ENCODE measurements at regions not wholly inside any gene's neighbourhood (a gene's known extent, or its start where the extent isn't known, plus 50 kb on each side); places are given as distances from the start of the nearest gene placed in this dataset.

DNA sequence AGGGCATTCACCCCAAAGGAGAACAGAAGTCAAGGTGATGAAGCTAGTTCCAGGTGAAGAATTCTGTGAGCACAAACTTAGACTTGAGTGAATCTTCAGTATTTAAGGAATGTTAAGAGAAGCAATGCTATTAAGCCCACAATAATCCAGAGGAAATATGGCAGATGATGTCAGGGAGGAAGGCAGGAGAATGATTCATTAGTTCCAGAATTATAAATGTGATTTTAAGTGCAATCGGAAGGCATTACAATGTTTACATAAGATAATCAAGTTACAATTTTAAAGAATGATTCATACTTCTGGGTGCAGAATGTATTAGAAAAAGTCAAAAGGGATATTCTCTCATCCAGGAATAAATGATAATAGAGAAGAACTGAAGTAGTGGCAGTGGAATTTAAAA, 545.2 kb upstream of the BRINP3 start:
- H3K36me3 ChIP-seq (ENCODE audit: control insufficient read depth, insufficient read depth, low read length): no peaks in the 10 kb centered on the region
- ATAC-seq (no peak), DNase-seq (no peak)
- H3K27me3 Mint-ChIP-seq (ENCODE audit: low read depth in 2 of 2): no peaks in the 10 kb centered on the region
- TF ChIP-seq, protein P1, sequence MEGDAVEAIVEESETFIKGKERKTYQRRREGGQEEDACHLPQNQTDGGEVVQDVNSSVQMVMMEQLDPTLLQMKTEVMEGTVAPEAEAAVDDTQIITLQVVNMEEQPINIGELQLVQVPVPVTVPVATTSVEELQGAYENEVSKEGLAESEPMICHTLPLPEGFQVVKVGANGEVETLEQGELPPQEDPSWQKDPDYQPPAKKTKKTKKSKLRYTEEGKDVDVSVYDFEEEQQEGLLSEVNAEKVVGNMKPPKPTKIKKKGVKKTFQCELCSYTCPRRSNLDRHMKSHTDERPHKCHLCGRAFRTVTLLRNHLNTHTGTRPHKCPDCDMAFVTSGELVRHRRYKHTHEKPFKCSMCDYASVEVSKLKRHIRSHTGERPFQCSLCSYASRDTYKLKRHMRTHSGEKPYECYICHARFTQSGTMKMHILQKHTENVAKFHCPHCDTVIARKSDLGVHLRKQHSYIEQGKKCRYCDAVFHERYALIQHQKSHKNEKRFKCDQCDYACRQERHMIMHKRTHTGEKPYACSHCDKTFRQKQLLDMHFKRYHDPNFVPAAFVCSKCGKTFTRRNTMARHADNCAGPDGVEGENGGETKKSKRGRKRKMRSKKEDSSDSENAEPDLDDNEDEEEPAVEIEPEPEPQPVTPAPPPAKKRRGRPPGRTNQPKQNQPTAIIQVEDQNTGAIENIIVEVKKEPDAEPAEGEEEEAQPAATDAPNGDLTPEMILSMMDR (IDR thresholded peaks at IDR 0.05): no peak
- H3K27me3 ChIP-seq (ENCODE audit: control insufficient read depth, insufficient read depth, low read length): no peaks in the 10 kb centered on the region
- H3K27ac ChIP-seq (ENCODE audit: low read length): no peak overlapping the region
- H3K4me3 ChIP-seq (ENCODE audit: low read length): no peak overlapping the region
- H3K4me3 Mint-ChIP-seq: no peak overlapping the region
- H3K36me3 Mint-ChIP-seq: peaks cover 5% of the 10 kb centered on the region
- H3K4me1 ChIP-seq (ENCODE audit: control insufficient read depth, insufficient read depth, low read length): no peaks in the 10 kb centered on the region
- no peak overlapping the region for H3K27ac Mint-ChIP-seq
- H3K9me3 ChIP-seq (ENCODE audit: control insufficient read depth, insufficient read depth, low read length): peaks cover 18% of the 10 kb centered on the region
- intact Hi-C loops (cut with micrococcal nuclease): no loop called here
- WGBS (ENCODE audit: insufficient coverage): no CpG with 5 or more reads among the region's 1 CpG
- peaks cover 12 to 18% of the 10 kb centered on the region in 2 donors for H3K9me3 Mint-ChIP-seq
- H3K4me1 Mint-ChIP-seq: no peaks in the 10 kb centered on the region

DNA sequence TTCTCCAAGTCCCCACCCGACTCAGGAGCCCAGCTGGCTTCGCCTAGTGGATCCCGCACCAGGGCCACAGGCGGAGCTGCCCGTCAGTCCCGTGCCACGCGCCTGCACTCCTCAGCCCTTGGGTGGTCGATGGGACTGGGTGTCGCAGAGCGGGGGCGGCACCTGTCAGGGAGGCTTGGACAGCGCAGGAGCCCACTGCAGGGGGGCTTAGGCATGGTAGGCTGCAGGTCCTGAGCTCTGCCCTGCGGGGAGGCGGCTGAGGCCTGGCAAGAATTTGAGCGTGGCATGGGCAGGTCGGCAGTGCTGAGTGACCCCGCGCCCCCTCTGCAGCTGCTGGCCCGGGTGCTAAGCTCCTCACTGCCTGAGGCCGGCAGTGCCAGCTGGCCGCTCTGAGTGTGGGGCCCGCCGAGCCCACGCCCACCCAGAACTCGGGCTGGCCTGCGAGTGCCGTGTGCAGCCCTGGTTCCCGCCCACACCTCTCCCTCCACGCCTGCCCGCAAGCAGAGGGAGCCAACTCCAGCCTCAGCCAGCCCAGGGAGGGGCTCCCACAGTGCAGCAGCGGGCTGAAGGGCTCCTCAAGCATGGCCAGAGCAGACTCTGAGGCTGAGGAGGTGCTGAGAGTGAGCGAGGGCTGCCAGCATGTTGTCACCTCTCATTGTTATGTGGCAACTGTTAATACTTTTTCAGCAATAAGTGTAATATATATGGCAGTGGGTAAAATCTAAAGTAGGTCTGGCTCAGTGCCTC, 548.4 kb upstream of the BRINP3 start:
- Histone ChIP-seq H3K27ac (ENCODE audit: low read length) (no peak overlapping the region), H3K36me3 (ENCODE audit: control insufficient read depth, insufficient read depth, low read length) (no peaks in the 10 kb centered on the region), H3K4me3 (ENCODE audit: low read length) (no peak overlapping the region), H3K27me3 (ENCODE audit: control insufficient read depth, insufficient read depth, low read length) (no peaks in the 10 kb centered on the region), H3K9me3 (ENCODE audit: control insufficient read depth, insufficient read depth, low read length) (peaks cover 18% of the 10 kb centered on the region), H3K4me1 (ENCODE audit: control insufficient read depth, insufficient read depth, low read length) (no peaks in the 10 kb centered on the region)
- DNase-seq: no peak
- H3K27me3 Mint-ChIP-seq (ENCODE audit: low read depth in 2 of 2): no peaks in the 10 kb centered on the region
- ATAC-seq: no peak
- H3K27ac Mint-ChIP-seq: no peak overlapping the region
- TF ChIP-seq, protein P1 (IDR thresholded peaks at IDR 0.05): no peak
- H3K4me3 Mint-ChIP-seq: no peak overlapping the region
- intact Hi-C loops (cut with micrococcal nuclease): no loop called here
- 91% methylated on average over 33 of the region's 33 CpGs for WGBS (ENCODE audit: insufficient coverage)
- H3K9me3 Mint-ChIP-seq: peaks cover 24 to 38% of the 10 kb centered on the region in 2 donors
- no peaks in the 10 kb centered on the region for H3K4me1 Mint-ChIP-seq
- H3K36me3 Mint-ChIP-seq: peaks cover 27% of the 10 kb centered on the region

DNA sequence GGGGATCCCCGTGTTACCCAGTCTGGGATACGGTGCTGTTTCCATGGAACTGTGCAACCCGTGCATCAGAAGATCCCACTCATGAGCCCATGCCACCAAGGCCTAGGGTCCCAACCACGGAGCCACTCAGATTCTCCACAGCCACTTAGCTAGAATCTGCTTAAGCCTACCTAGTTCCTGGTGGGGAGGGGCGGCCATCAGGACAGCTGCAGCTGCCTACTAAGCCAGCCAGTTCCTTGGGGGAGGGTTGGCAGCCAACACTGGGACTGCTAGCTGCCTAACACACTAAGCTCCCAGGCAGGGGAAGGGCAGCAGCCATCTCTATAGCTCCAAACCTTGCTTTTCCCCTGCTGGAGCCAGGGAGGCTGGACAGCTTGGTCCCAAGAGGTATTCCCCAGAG, 549.2 kb upstream of the BRINP3 start:
- no peak for ATAC-seq
- Histone ChIP-seq H3K4me3 (ENCODE audit: low read length) (no peak overlapping the region), H3K27ac (ENCODE audit: low read length) (no peak overlapping the region), H3K9me3 (ENCODE audit: control insufficient read depth, insufficient read depth, low read length) (peaks cover 18% of the 10 kb centered on the region), H3K4me1 (ENCODE audit: control insufficient read depth, insufficient read depth, low read length) (no peaks in the 10 kb centered on the region), H3K36me3 (ENCODE audit: control insufficient read depth, insufficient read depth, low read length) (no peaks in the 10 kb centered on the region), H3K27me3 (ENCODE audit: control insufficient read depth, insufficient read depth, low read length) (no peaks in the 10 kb centered on the region)
- Mint-ChIP-seq H3K27me3 (ENCODE audit: low read depth in 2 of 2) (no peaks in the 10 kb centered on the region), H3K27ac (no peak overlapping the region), H3K9me3 (peaks cover 21 to 40% of the 10 kb centered on the region in 2 donors), H3K4me3 (no peak overlapping the region), H3K36me3 (peaks cover 27% of the 10 kb centered on the region), H3K4me1 (no peaks in the 10 kb centered on the region)
- intact Hi-C loops (cut with micrococcal nuclease): no loop called here
- TF ChIP-seq, protein P1 (IDR thresholded peaks at IDR 0.05): no peak
- 79% methylated on average over 5 of the region's 5 CpGs for WGBS (ENCODE audit: insufficient coverage)
- DNase-seq: no peak

DNA sequence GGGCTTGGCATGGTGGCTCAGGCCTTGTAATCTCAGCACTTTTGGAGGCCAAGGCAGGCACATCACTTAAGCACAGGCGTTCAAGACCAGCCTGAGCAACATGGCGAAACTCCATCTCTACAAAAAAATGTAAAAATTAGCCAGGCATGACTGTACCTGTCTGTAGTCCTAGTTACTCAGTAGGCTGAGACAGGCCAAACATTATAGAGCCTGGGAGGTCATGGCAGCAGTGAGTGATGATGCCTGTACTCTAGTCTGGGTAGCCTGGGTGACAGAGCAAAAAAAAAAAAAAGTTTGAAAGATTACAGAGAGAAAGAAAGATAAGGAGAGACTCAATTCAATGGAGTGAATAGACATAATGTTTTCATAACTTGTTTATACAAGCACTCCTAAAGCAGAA, 556.5 kb upstream of the BRINP3 start:
- Mint-ChIP-seq H3K4me1 (no peaks in the 10 kb centered on the region), H3K4me3 (no peak overlapping the region), H3K27me3 (ENCODE audit: low read depth in 2 of 2) (no peaks in the 10 kb centered on the region), H3K9me3 (peaks cover 12 to 29% of the 10 kb centered on the region in 2 donors), H3K36me3 (peaks cover 10% of the 10 kb centered on the region), H3K27ac (no peak overlapping the region)
- ATAC-seq (no peak), DNase-seq (no peak)
- H3K4me3 ChIP-seq (ENCODE audit: low read length): no peak overlapping the region
- H3K27ac ChIP-seq (ENCODE audit: low read length): no peak overlapping the region
- H3K27me3 ChIP-seq (ENCODE audit: control insufficient read depth, insufficient read depth, low read length): no peaks in the 10 kb centered on the region
- no peaks in the 10 kb centered on the region for H3K9me3 ChIP-seq (ENCODE audit: control insufficient read depth, insufficient read depth, low read length)
- TF ChIP-seq, protein P1 (IDR thresholded peaks at IDR 0.05): no peak
- intact Hi-C loops (cut with micrococcal nuclease): no loop called here
- H3K4me1 ChIP-seq (ENCODE audit: control insufficient read depth, insufficient read depth, low read length): no peaks in the 10 kb centered on the region
- 73% methylated on average over 2 of the region's 2 CpGs for WGBS (ENCODE audit: insufficient coverage)
- no peaks in the 10 kb centered on the region for H3K36me3 ChIP-seq (ENCODE audit: control insufficient read depth, insufficient read depth, low read length)

All from natural killer cell (primary cell).